MCF 10A (cell line): ENCODE measurements at regions not wholly inside any gene's neighbourhood (a gene's known extent, or its start where the extent isn't known, plus 50 kb on each side); places are given as distances from the start of the nearest gene placed in this dataset.

Source experiments
- BruUV-seq: library from RNA; stranded (reverse); fragments of 400-500 nt; replicated peaks from 2 replicates; lab custom pipeline; 2021; lab: Mats Ljungman, UMichigan
- CTCF ChIA-PET: fragments of 300-600 bp; sonication (Branson Sonifier 250); formaldehyde crosslinking; extraction: SDS; loops from one replicate; lab custom pipeline; 2021; ENCODE audit warnings: antibody characterized with exemption, inconsistent platforms; lab: Yijun Ruan, JAX
- POLR2A ChIA-PET: fragments of 300-600, 350-650 bp; sonication (Branson Sonifier 250); formaldehyde crosslinking; extraction: SDS; loops from one replicate; lab custom pipeline; 2020; ENCODE audit warnings: antibody characterized with exemption, inconsistent platforms; lab: Yijun Ruan, JAX
- DNase-seq: peaks from one replicate; pipeline ENCODE4 v3.0.0-alpha.2; 2018; ENCODE audit not compliant: unreplicated experiment
- H3K27ac Mint-ChIP-seq: one replicate; pipeline ENCODE4 v1.8.0; 2022; ENCODE audit warnings: mild to moderate bottlenecking, low read depth, mixed read lengths; ENCODE audit not compliant: unreplicated experiment
- H3K27me3 Mint-ChIP-seq: one replicate; pipeline ENCODE4 v1.8.0; 2022; ENCODE audit warnings: mixed read lengths; ENCODE audit not compliant: insufficient read depth, unreplicated experiment
- H3K36me3 Mint-ChIP-seq: one replicate; pipeline ENCODE4 v1.8.0; 2022; ENCODE audit warnings: mild to moderate bottlenecking, moderate library complexity, mixed read lengths; ENCODE audit not compliant: insufficient read depth, unreplicated experiment
- H3K4me1 Mint-ChIP-seq: one replicate; pipeline ENCODE4 v1.8.0; 2022; ENCODE audit warnings: mixed read lengths; ENCODE audit not compliant: insufficient read depth, unreplicated experiment
- H3K4me3 Mint-ChIP-seq: one replicate; pipeline ENCODE4 v1.8.0; 2022; ENCODE audit warnings: mild to moderate bottlenecking, moderate library complexity, mixed read lengths; ENCODE audit not compliant: unreplicated experiment
- H3K9me3 Mint-ChIP-seq: one replicate; pipeline ENCODE4 v1.8.0; 2022; ENCODE audit warnings: mixed read lengths; ENCODE audit not compliant: unreplicated experiment
- CTCF ChIP-seq: fragments of 200-600 bp; IDR thresholded peaks from one replicate; pipeline ENCODE4 v1.8.0; 2022; ENCODE audit warnings: antibody characterized with exemption, mild to moderate bottlenecking; ENCODE audit not compliant: unreplicated experiment
- intact Hi-C: fragments of 100-400 bp; cut with micrococcal nuclease; formaldehyde crosslinking; loops from 2 replicates; pipeline ENCODE4 v1.14.1; 2022

GRCh38 chr7:136698231-136698630, 170.2 kb upstream of the CHRM2 start:
- Mint-ChIP-seq H3K4me1 (no peaks in the 10 kb centered on the region), H3K4me3 (no peak overlapping the region), H3K9me3 (no peaks in the 10 kb centered on the region), H3K36me3 (no peaks in the 10 kb centered on the region), H3K27ac (no peak overlapping the region), H3K27me3 (peaks cover 33% of the 10 kb centered on the region)
- POLR2A ChIA-PET: no interaction called here
- no peak for DNase-seq
- CTCF ChIA-PET: interaction anchor here (0.7 kb wide), 1 partner anchor 10 kb away, joined by 3 read pairs; no protein-coding TSS in a partner anchor
- BruUV-seq: no TSS peak
- no peak for TF ChIP-seq CTCF
- intact Hi-C loops: no loop called here

GRCh38 chr7:136697271-136697670, 171.2 kb upstream of the CHRM2 start:
- BruUV-seq: no TSS peak
- POLR2A ChIA-PET: no interaction called here
- intact Hi-C loops: no loop called here
- Mint-ChIP-seq H3K4me3 (no peak overlapping the region), H3K27ac (no peak overlapping the region), H3K4me1 (no peaks in the 10 kb centered on the region), H3K36me3 (no peaks in the 10 kb centered on the region), H3K9me3 (no peaks in the 10 kb centered on the region), H3K27me3 (peaks cover 31% of the 10 kb centered on the region)
- CTCF ChIA-PET: no interaction called here
- DNase-seq: no peak
- TF ChIP-seq CTCF: no peak

- H3K27ac Mint-ChIP-seq: no peak overlapping the region
- no peak for TF ChIP-seq CTCF
- H3K4me1 Mint-ChIP-seq: no peaks in the 10 kb centered on the region
- DNase-seq: no peak
- H3K9me3 Mint-ChIP-seq: no peaks in the 10 kb centered on the region
- peaks cover 46% of the 10 kb centered on the region for H3K27me3 Mint-ChIP-seq
- POLR2A ChIA-PET: interaction anchor here (0.6 kb wide), 1 partner anchor 898 kb away, joined by 3 read pairs; no protein-coding TSS in a partner anchor
- no peak overlapping the region for H3K4me3 Mint-ChIP-seq
- no peaks in the 10 kb centered on the region for H3K36me3 Mint-ChIP-seq
- intact Hi-C loops: no loop called here
- CTCF ChIA-PET: interaction anchor here (0.6 to 1.1 kb wide), 3 partner anchors 15 to 193 kb away, joined by 3 to 5 read pairs (median 3); no protein-coding TSS in a partner anchor
- BruUV-seq: no TSS peak
These were observed 175.0 kb upstream of the CHRM2 start for GRCh38 chr7:136693166-136694119.

- no peaks in the 10 kb centered on the region for H3K9me3 Mint-ChIP-seq
- H3K4me1 Mint-ChIP-seq: peaks cover 5% of the 10 kb centered on the region
- no TSS peak for BruUV-seq
- no peaks in the 10 kb centered on the region for H3K36me3 Mint-ChIP-seq
- TF ChIP-seq CTCF: no peak
- POLR2A ChIA-PET: interaction anchor here (0.7 kb wide), 1 partner anchor 27 kb away, joined by 3 read pairs; no protein-coding TSS in a partner anchor
- intact Hi-C loops: no loop called here
- DNase-seq: no peak
- CTCF ChIA-PET: no interaction called here
- no peak overlapping the region for H3K27ac Mint-ChIP-seq
- peaks cover 47% of the 10 kb centered on the region for H3K27me3 Mint-ChIP-seq
- no peak overlapping the region for H3K4me3 Mint-ChIP-seq
These were observed 176.2 kb upstream of the CHRM2 start for GRCh38 chr7:136692221-136692620.
